Gastroesophageal sphincter (tissue), 4 donors: ENCODE measurements at regions not wholly inside any gene's neighbourhood (a gene's known extent, or its start where the extent isn't known, plus 50 kb on each side); places are given as distances from the start of the nearest gene placed in this dataset.

ENCODE experiments used
- ATAC-seq: fragments of 150-250 bp; one replicate; pipeline ENCODE4 v1.9.1; 2016; ENCODE audit warnings: mild to moderate bottlenecking, moderate library complexity
- H3K27ac ChIP-seq, 4 donors: fragments of 200-600 bp; sonication (generic) in 3 of 4; 1 replicate in 3 of 4; 2 replicates in 1 of 4; pipeline ENCODE4 v1.5.1; 2016 to 2019
- H3K27me3 ChIP-seq: fragments of 200-600 bp; sonication (generic); one replicate; pipeline ENCODE4 v1.5.1; 2019
- H3K36me3 ChIP-seq, 2 donors: fragments of 200-600 bp; sonication (generic); one replicate each; pipeline ENCODE4 v1.5.1; 2019; ENCODE audit warnings: control low read depth in 1 of 2
- H3K4me1 ChIP-seq, 3 donors: fragments of 200-600 bp; sonication (generic); 1 replicate in 2 of 3; 2 replicates in 1 of 3; pipeline ENCODE4 v1.5.1; 2016 to 2019; ENCODE audit warnings: control low read depth in 2 of 3
- H3K4me3 ChIP-seq, 2 donors: fragments of 200-600 bp; sonication (generic); one replicate each; pipeline ENCODE4 v1.5.1; 2019; ENCODE audit warnings: mild to moderate bottlenecking in 1 of 2, moderate library complexity in 1 of 2
- H3K9me3 ChIP-seq, 3 donors: fragments of 200-600 bp; sonication (generic); one replicate each; pipeline ENCODE4 v1.5.1; 2017 to 2019; ENCODE audit warnings: control low read depth in 2 of 3
- EP300 ChIP-seq: sonication (generic); formaldehyde crosslinking; IDR thresholded peaks from one replicate; pipeline ENCODE4 v1.6.1; 2017; ENCODE audit warnings: antibody characterized with exemption, mild to moderate bottlenecking
- POLR2A ChIP-seq, 2 donors: fragments of 450-650 bp; IDR thresholded peaks; one replicate each; pipeline ENCODE4 v1.6.1; 2017; ENCODE audit warnings: antibody characterized with exemption in 2 of 2, mild to moderate bottlenecking in 2 of 2, moderate library complexity in 1 of 2
- POLR2AphosphoS5 ChIP-seq: sonication (generic); formaldehyde crosslinking; IDR thresholded peaks from one replicate; pipeline ENCODE4 v1.6.1; 2017; ENCODE audit warnings: antibody characterized with exemption
- WGBS, 2 donors: methylation state at CpG; one replicate each; pipeline ENCODE4 v1.1.5; 2018; ENCODE audit warnings: low coverage in 1 of 2; 5-methylcytosine and 5-hydroxymethylcytosine counted together
- TF ChIP-seq, protein P1 (sequence below), 4 experiments: fragments of 200-600 bp in 2 of 4; fragments of 450-650 bp in 2 of 4; sonication (generic) in 1 of 4; IDR thresholded peaks; one replicate each; pipeline ENCODE4 v1.5.1; 2017 to 2019; ENCODE audit warnings: antibody characterized with exemption in 4 of 4, mild to moderate bottlenecking in 2 of 4, moderate library complexity in 2 of 4

DNA sequence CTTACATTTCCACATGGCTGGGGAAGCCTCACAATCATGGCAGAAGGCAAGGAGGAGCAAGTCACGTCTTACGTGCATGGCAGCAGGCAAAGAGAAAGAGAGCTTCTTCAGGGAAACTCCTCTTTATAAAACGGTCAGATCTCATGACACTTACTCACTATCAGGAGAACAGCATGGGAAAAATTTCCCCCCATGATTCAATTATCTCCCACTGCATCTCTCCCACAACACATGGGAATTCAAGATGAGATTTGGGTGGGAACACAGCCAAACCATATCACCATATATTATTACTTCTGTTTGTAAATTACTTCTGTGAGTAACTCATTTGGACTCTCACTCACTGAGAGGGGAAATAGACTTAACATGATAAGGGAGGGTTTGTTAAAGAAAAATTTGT lies 1496.8 kb upstream of the TMEM132C start:
- Histone ChIP-seq H3K27ac (no peak overlapping the region), H3K4me1 (no peaks in the 10 kb centered on the region), H3K4me3 (no peak overlapping the region), H3K27me3 (no peaks in the 10 kb centered on the region), H3K36me3 (no peaks in the 10 kb centered on the region), H3K9me3 (peaks cover 0 to 9% (median 0%) of the 10 kb centered on the region in 3 donors)
- TF ChIP-seq POLR2AphosphoS5 (no peak), EP300 (no peak), POLR2A (IDR thresholded peaks at IDR 0.05) (no peak)
- TF ChIP-seq, protein P1, sequence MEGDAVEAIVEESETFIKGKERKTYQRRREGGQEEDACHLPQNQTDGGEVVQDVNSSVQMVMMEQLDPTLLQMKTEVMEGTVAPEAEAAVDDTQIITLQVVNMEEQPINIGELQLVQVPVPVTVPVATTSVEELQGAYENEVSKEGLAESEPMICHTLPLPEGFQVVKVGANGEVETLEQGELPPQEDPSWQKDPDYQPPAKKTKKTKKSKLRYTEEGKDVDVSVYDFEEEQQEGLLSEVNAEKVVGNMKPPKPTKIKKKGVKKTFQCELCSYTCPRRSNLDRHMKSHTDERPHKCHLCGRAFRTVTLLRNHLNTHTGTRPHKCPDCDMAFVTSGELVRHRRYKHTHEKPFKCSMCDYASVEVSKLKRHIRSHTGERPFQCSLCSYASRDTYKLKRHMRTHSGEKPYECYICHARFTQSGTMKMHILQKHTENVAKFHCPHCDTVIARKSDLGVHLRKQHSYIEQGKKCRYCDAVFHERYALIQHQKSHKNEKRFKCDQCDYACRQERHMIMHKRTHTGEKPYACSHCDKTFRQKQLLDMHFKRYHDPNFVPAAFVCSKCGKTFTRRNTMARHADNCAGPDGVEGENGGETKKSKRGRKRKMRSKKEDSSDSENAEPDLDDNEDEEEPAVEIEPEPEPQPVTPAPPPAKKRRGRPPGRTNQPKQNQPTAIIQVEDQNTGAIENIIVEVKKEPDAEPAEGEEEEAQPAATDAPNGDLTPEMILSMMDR (IDR thresholded peaks at IDR 0.05): no peak
- ATAC-seq: no peak
- WGBS, 2 donors: 62 to 86% methylated on average over 3 of the region's 3 CpGs

DNA sequence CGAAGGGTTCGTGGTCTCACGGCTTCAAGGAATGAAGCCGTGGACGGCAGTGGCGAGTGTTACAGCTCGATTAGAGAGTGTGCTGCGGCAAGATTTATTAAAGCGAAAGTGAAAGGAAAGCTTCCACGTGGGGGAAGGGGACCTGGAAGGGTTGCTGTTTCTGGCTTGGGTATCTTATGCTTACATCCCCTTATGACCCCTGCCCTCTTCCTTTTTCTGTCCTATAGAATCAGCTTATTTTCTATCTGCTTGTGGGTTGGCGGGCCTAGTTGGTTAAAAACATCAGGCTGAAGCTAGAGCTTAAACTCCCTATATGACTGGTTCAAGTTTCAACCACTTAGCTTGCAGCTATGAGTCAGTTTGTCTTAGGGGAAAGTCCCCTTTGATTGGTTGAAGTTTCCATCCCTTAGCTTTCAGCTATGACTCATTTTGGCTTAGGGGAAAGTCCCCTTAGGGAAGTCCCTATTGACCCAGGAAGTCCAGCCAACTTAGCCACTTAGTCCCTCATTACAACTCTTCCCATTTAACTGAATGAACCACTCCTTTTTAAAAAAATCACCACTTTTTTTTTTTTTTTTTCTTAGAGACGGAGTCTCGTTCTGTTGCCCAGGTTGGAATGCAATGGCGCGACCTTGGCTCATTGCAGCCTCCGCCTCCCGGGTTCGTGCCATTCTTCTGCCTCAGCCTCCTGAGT lies 1494.7 kb upstream of the TMEM132C start:
- no peak for TF ChIP-seq EP300
- no peak for TF ChIP-seq POLR2AphosphoS5
- H3K36me3 ChIP-seq: no peaks in the 10 kb centered on the region
- no peak overlapping the region for H3K27ac ChIP-seq
- H3K27me3 ChIP-seq: no peaks in the 10 kb centered on the region
- no peaks in the 10 kb centered on the region for H3K9me3 ChIP-seq
- H3K4me1 ChIP-seq: no peaks in the 10 kb centered on the region
- 81 to 100% methylated on average over 1 to 18 of the region's 18 CpGs for WGBS, 2 donors
- ATAC-seq: no peak
- no peak overlapping the region for H3K4me3 ChIP-seq

DNA sequence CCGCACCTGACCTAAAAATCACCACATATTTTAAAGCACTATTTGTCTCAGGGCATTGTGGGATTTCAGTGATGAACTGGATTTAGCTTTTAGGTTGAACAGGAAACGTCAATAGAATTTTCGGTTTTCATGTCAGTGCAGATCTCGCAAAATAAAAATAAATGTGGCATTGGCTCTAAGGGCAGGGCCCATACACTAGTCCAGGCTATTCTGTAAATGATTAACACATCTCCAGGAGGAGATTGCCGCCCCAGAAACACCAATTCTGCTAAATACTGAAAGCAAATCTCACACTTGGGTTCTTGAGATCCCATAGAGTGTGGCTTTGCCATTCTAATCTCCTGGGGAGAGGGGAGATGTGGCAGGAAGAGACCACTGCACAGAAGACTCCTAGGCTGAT lies 1494.0 kb upstream of the TMEM132C start:
- TF ChIP-seq, protein P1 (IDR thresholded peaks at IDR 0.05): no peak
- no peak for TF ChIP-seq POLR2A (IDR thresholded peaks at IDR 0.05)
- TF ChIP-seq EP300: no peak
- no peak for TF ChIP-seq POLR2AphosphoS5
- Histone ChIP-seq H3K4me3 (no peak overlapping the region), H3K27ac (no peak overlapping the region), H3K4me1 (no peaks in the 10 kb centered on the region), H3K27me3 (no peaks in the 10 kb centered on the region), H3K9me3 (no peaks in the 10 kb centered on the region), H3K36me3 (no peaks in the 10 kb centered on the region)
- no peak for ATAC-seq
- 95 to 97% methylated on average over 4 to 5 of the region's 5 CpGs for WGBS, 2 donors

DNA sequence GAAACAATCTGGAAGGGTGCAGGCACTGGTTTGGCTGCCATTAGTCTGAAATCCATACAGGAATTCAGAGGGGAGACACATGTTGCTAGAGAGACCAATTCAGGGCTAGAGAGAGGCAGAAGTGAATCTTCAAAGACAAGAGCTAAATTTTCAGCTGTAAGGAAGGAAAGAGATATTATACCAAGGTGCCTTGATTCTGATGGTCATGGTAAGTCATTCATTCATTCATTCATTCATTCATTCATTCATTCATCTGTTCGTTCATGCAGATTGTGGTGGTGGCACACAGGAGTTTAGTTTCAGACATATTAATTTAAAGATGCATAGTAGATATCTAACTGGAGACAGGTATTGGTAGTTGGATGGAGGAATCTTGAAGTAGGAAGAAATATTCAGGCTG lies 1493.5 kb upstream of the TMEM132C start:
- no peak for ATAC-seq
- no peaks in the 10 kb centered on the region for H3K36me3 ChIP-seq
- H3K4me3 ChIP-seq: no peak overlapping the region

DNA sequence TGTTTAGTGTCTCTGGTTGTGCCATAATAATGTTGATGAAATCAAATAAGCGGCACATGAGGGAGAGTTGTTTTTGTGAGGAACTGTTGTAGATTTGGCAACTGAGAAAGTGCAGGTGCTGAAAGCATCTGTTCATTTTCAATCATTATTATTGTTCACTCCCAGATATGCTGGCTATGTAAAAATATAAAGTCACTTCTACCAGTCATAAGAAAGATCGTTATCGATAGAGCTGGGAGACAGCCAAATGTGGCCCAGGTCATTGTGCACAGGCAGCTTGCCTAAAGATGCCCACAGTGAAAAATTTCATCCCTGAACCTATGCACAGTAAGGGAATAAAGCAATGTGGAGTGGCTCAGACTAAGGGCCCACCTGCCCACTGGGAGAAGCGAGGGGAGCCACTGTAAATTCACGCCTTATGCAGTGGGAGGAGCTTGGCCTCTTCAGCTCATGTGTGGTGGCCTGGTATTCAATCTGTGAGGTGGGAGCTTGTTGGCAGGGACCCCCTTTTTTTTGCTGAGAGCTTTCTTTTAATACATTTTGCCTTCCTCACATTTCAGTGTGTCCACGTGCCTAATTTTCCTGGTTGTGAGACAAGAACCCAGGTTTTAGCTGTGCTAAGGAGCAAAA lies 1490.8 kb upstream of the TMEM132C start:
- H3K27me3 ChIP-seq: peaks cover 4% of the 10 kb centered on the region
- H3K9me3 ChIP-seq: no peaks in the 10 kb centered on the region
- 78 to 85% methylated on average over 5 to 6 of the region's 6 CpGs for WGBS, 2 donors
- no peak for TF ChIP-seq POLR2A (IDR thresholded peaks at IDR 0.05)
- TF ChIP-seq, protein P1 (IDR thresholded peaks at IDR 0.05): no peak
- TF ChIP-seq POLR2AphosphoS5: no peak
- no peaks in the 10 kb centered on the region for H3K4me1 ChIP-seq
- H3K36me3 ChIP-seq: no peaks in the 10 kb centered on the region
- no peak overlapping the region for H3K27ac ChIP-seq
- no peak overlapping the region for H3K4me3 ChIP-seq
- no peak for ATAC-seq

More for the DNA sequence above, 1493.5 kb upstream of the TMEM132C start:
- no peaks in the 10 kb centered on the region for H3K4me1 ChIP-seq
- no peak overlapping the region for H3K27ac ChIP-seq
- no peaks in the 10 kb centered on the region for H3K27me3 ChIP-seq
- TF ChIP-seq POLR2A (IDR thresholded peaks at IDR 0.05) (no peak), EP300 (no peak), POLR2AphosphoS5 (no peak)
- TF ChIP-seq, protein P1 (IDR thresholded peaks at IDR 0.05): no peak
- H3K9me3 ChIP-seq: no peaks in the 10 kb centered on the region
- WGBS, 2 donors: 63 to 79% methylated on average over 1 of the region's 1 CpG
